Esophagus squamous epithelium (tissue), 4 donors: ENCODE measurements at regions not wholly inside any gene's neighbourhood (a gene's known extent, or its start where the extent isn't known, plus 50 kb on each side); places are given as distances from the start of the nearest gene placed in this dataset.

Experiments
- CTCF ChIP-seq, 6 experiments: fragments of 450-650 bp in 4 of 6; fragments of 200-600 bp in 2 of 6; sonication (generic) in 2 of 6; IDR thresholded peaks; one replicate each; pipeline ENCODE4 v1.5.1; 2016 to 2019; ENCODE audit warnings: antibody characterized with exemption in 6 of 6, mild to moderate bottlenecking in 4 of 6, moderate library complexity in 4 of 6
- POLR2A ChIP-seq, 4 donors: fragments of 450-650 bp; IDR thresholded peaks; one replicate each; pipeline ENCODE4 v1.6.1; 2017; ENCODE audit warnings: antibody characterized with exemption in 4 of 4, mild to moderate bottlenecking in 4 of 4, moderate library complexity in 3 of 4

DNA sequence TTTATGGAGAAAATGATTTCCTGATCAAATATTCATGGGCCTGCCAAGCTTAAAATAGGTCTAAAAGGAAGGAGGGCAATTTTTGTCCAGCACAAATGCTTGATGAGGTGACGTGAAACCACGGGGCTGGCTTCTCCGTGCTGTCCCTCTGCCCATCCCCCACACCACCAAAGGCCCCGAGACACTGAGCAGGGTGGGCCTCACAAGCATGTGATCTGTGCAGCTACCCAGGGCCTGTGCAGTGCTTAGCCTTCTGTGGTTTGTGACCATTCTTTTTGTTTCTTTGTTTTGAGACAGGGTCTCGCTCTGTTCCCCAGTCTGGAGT lies 94.8 kb upstream of the RTL6 start:
- no peak for TF ChIP-seq CTCF (IDR thresholded peaks at IDR 0.05)
- no peak for TF ChIP-seq POLR2A (IDR thresholded peaks at IDR 0.05)
